CD4-positive, alpha-beta T cell (primary cell): ENCODE measurements at regions not wholly inside any gene's neighbourhood (a gene's known extent, or its start where the extent isn't known, plus 50 kb on each side); places are given as distances from the start of the nearest gene placed in this dataset.
"Not testable (repeated sequence)": the region's sequence is repeated elsewhere in the genome, so short reads cannot be mapped to it uniquely, and the experiment has no call there.

ENCODE experiments used
- ATAC-seq: fragments of 200-7000 bp; cut with Tn5 transposase; one replicate; pipeline ENCODE4 v1.10.0; 2022; ENCODE audit warnings: mild to moderate bottlenecking; ENCODE audit not compliant: poor library complexity
- CTCF ChIA-PET: fragments of 350-600 bp; sonication (Branson Sonifier 250); formaldehyde crosslinking; loops from one replicate; lab custom pipeline; 2021; ENCODE audit warnings: antibody characterized with exemption, inconsistent platforms; lab: Charles Lee
- POLR2A ChIA-PET: fragments of 350-600 bp; sonication (Branson Sonifier 250); formaldehyde crosslinking; loops from one replicate; lab custom pipeline; 2021; ENCODE audit warnings: antibody characterized with exemption, inconsistent platforms; lab: Charles Lee
- DNase-seq, 14 experiments: peaks; one replicate each; pipeline ENCODE4 v3.0.0-alpha.2; 2013 to 2020; ENCODE audit warnings: mixed read lengths in 2 of 14
- H3K27ac ChIP-seq, 2 donors: one replicate each; pipeline versions ENCODE4 v1.5.1 to v1.7.0; 2013; ENCODE audit warnings: low read length in 2 of 2, low read depth in 1 of 2, mild to moderate bottlenecking in 1 of 2
- H3K27me3 ChIP-seq, 2 experiments: 1 replicate in 1 of 2; 2 replicates in 1 of 2; pipeline versions ENCODE4 v1.6.1 to v1.7.0; 2013; ENCODE audit warnings: low read length in 2 of 2, control low read depth in 1 of 2, mild to moderate bottlenecking in 1 of 2, moderate library complexity in 1 of 2; ENCODE audit not compliant: insufficient read depth in 2 of 2, control insufficient read depth in 1 of 2
- H3K36me3 ChIP-seq: one replicate; pipeline ENCODE4 v1.6.1; 2013; ENCODE audit warnings: low read length, control low read depth; ENCODE audit not compliant: insufficient read depth
- H3K4me1 ChIP-seq: one replicate; pipeline ENCODE4 v1.6.1; 2013; ENCODE audit warnings: low read length, control low read depth; ENCODE audit not compliant: insufficient read depth
- H3K4me3 ChIP-seq: one replicate; pipeline ENCODE4 v1.5.1; 2013; ENCODE audit warnings: mild to moderate bottlenecking, low read length, moderate library complexity
- H3K9me3 ChIP-seq, 2 experiments: 1 replicate in 1 of 2; 2 replicates in 1 of 2; pipeline versions ENCODE4 v1.6.1 to v1.7.0; 2013; ENCODE audit warnings: low read length in 2 of 2, mild to moderate bottlenecking in 2 of 2, control low read depth in 1 of 2, moderate library complexity in 1 of 2; ENCODE audit not compliant: control insufficient read depth in 1 of 2, insufficient read depth in 1 of 2
- H3K27ac Mint-ChIP-seq: one replicate; pipeline ENCODE4 v1.8.0; 2020; ENCODE audit warnings: mixed read lengths
- H3K27me3 Mint-ChIP-seq: one replicate; pipeline ENCODE4 v1.8.0; 2021; ENCODE audit warnings: mixed read lengths
- H3K36me3 Mint-ChIP-seq: one replicate; pipeline ENCODE4 v1.8.0; 2021; ENCODE audit warnings: low read depth, mixed read lengths
- H3K4me1 Mint-ChIP-seq: one replicate; pipeline ENCODE4 v1.8.0; 2021; ENCODE audit warnings: low read depth, mixed read lengths
- H3K4me3 Mint-ChIP-seq: one replicate; pipeline ENCODE4 v1.8.0; 2020; ENCODE audit warnings: mild to moderate bottlenecking, mixed read lengths
- H3K9me3 Mint-ChIP-seq: one replicate; pipeline ENCODE4 v1.8.0; 2020; ENCODE audit warnings: mixed read lengths
- intact Hi-C, 2 experiments: fragments of 100-400 bp; cut with DNase I in 1 of 2; cut with micrococcal nuclease in 1 of 2; formaldehyde crosslinking; loops; one replicate each; pipeline versions ENCODE4 v1.15.1 to v1.9.0; 2023 to 2025; cut with DNase I, micrococcal nuclease

DNA sequence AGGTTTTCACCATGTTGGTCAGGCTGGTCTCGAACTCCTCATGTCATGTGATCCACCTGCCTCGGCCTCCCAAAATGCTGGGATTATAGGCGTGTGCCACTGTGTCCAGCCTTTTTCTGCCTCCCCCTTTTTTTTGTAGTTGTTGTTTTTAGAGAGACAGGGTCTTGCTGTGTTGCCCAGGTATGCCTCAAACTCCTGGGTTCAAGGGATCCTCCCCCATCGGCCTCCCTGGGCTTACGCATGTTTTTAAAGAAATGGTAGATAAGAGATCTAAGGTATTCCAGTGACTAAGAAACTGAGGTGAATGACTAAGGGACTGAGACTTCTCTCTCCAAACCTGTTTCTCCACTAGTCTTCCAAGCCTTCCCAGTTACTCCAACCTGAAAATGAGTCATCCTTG, 4781.6 kb upstream of the OR11H1 start:
- CTCF ChIA-PET, ATAC-seq, H3K27me3 ChIP-seq, H3K4me1 Mint-ChIP-seq, H3K4me3 ChIP-seq, POLR2A ChIA-PET, H3K36me3 ChIP-seq, H3K4me1 ChIP-seq, H3K4me3 Mint-ChIP-seq, H3K27ac ChIP-seq, DNase-seq, H3K27ac Mint-ChIP-seq, H3K27me3 Mint-ChIP-seq, intact Hi-C loops: not testable (repeated sequence)
- Mint-ChIP-seq H3K36me3 (peaks cover 13% of the 10 kb centered on the region), H3K9me3 (peaks cover 32% of the 10 kb centered on the region)
- H3K9me3 ChIP-seq: peaks cover 18 to 31% of the 10 kb centered on the region in 2 experiments

DNA sequence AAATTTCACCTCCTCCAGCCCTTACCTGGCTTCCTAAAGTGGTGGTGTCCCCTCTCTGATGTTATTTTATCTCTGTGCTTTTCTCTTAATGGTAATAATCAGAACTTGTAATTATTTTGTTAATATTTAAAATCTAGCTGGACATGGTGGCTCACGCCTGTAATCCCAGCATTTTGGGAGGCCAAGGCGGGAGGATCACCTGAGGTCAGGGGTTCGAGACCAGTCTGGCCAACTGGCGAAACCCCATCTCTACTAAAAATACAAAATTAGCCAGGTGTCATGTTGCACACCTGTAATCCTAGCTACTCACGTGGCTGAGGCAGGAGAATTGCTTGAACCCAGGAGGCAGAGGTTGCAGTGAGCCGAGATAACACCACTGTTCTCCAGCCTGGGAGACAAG, 4780.8 kb upstream of the OR11H1 start:
- H3K27ac ChIP-seq, POLR2A ChIA-PET, H3K4me3 Mint-ChIP-seq, CTCF ChIA-PET, intact Hi-C loops, H3K4me3 ChIP-seq, H3K27ac Mint-ChIP-seq, H3K27me3 ChIP-seq, ATAC-seq, H3K4me1 Mint-ChIP-seq, H3K36me3 ChIP-seq, H3K4me1 ChIP-seq, H3K27me3 Mint-ChIP-seq, DNase-seq: not testable (repeated sequence)
- Mint-ChIP-seq H3K36me3 (peaks cover 13% of the 10 kb centered on the region), H3K9me3 (peaks cover 35% of the 10 kb centered on the region)
- peaks cover 13 to 24% of the 10 kb centered on the region in 2 experiments for H3K9me3 ChIP-seq

DNA sequence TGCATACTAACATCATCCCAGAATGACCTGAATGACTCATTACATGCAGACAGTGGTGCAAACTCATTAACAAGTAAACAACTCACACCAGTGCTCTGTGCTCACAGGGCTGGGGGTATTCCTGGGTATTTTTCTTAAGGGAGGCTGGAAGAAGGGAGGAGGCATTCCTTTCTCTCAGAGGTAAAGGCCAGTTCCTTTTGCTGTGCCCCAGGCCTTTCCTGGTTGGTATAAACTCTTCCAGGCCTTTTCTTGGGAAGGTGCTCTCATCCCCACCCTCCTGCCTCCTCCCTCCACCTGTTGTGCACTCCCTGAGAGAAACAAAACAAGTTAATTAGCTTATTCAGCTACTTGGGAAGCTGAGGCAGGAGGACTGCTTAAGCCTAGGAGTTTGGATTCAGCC, 4779.2 kb upstream of the OR11H1 start:
- H3K27ac ChIP-seq, POLR2A ChIA-PET, H3K36me3 Mint-ChIP-seq, H3K4me1 Mint-ChIP-seq, ATAC-seq, H3K36me3 ChIP-seq, DNase-seq, H3K27ac Mint-ChIP-seq, CTCF ChIA-PET, H3K4me3 ChIP-seq, H3K27me3 Mint-ChIP-seq, H3K4me1 ChIP-seq, H3K4me3 Mint-ChIP-seq, intact Hi-C loops, H3K27me3 ChIP-seq: not testable (repeated sequence)
- H3K9me3 ChIP-seq: peaks cover 3 to 15% of the 10 kb centered on the region in 2 experiments
- H3K9me3 Mint-ChIP-seq: peaks cover 30% of the 10 kb centered on the region

DNA sequence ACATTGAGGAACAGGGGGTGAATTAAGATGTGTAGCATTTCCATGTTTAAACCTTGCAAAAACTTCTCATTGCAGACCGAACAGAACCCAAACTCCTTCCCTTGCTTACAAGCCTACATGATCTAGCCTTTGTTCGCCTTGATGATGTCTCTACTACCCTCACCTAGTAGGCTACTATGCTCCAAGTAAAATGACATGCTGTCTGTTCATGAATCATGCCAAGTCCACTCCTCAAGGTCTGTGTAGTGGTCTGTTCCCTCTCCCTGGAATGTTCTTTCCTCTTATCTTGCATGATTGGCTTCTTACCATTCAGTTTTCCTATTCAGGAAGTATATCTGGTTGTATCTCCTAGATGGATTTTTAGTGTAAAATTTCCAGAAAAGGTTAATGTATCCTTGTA, 4778.6 kb upstream of the OR11H1 start:
- H3K4me1 ChIP-seq, H3K4me3 Mint-ChIP-seq, POLR2A ChIA-PET, H3K27ac ChIP-seq, intact Hi-C loops, DNase-seq, H3K27ac Mint-ChIP-seq, H3K36me3 Mint-ChIP-seq, H3K4me3 ChIP-seq, H3K4me1 Mint-ChIP-seq, H3K27me3 Mint-ChIP-seq, CTCF ChIA-PET, H3K36me3 ChIP-seq, ATAC-seq, H3K27me3 ChIP-seq: not testable (repeated sequence)
- H3K9me3 Mint-ChIP-seq: peaks cover 30% of the 10 kb centered on the region
- peaks cover 0 to 18% of the 10 kb centered on the region in 2 experiments for H3K9me3 ChIP-seq

DNA sequence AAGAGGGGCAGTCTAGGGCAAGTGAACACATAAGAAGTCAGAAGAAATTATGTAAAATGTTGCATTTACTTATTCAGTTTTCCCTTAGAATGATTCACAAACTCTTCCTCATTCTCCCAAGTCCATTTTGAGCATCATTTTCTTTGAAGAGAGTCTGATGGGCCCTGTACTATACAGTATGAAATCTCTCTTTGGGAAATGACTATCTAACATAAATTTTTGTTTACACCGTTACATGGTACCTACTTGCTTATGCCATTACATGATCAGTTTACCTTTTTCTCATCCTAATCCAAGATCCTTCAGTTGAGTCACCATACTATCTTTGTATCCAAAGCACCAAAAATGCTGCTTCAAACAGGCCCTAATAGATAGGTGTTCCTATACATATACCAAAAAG, 4774.4 kb upstream of the OR11H1 start:
- H3K4me3 ChIP-seq, H3K36me3 ChIP-seq, H3K27me3 ChIP-seq, H3K4me1 ChIP-seq, H3K4me1 Mint-ChIP-seq, ATAC-seq, H3K27me3 Mint-ChIP-seq, POLR2A ChIA-PET, DNase-seq, H3K9me3 ChIP-seq, CTCF ChIA-PET, intact Hi-C loops, H3K4me3 Mint-ChIP-seq, H3K36me3 Mint-ChIP-seq, H3K27ac Mint-ChIP-seq, H3K27ac ChIP-seq: not testable (repeated sequence)
- H3K9me3 Mint-ChIP-seq: peaks cover 30% of the 10 kb centered on the region

DNA sequence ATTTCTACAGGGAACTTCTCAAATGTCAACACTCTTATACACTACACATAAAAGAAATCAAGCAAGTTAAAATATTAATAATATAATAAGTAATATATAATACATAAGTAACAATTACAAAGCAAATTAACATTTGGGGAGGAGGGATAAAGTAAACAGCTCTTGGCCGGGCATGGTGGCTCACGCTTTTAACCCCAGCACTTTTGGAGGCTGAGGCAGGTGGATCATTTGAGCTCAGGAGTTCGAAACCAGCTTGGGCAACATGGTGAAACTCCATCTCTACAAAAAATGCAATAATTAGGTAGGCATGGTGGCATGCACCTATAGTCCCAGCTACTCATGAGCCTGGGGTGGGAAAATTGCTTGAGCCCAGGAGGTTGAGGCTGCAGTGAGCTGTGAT, 4772.6 kb upstream of the OR11H1 start:
- H3K36me3 ChIP-seq, H3K36me3 Mint-ChIP-seq, H3K9me3 ChIP-seq, H3K27me3 Mint-ChIP-seq, H3K4me3 ChIP-seq, H3K4me3 Mint-ChIP-seq, POLR2A ChIA-PET, H3K27ac ChIP-seq, intact Hi-C loops, DNase-seq, H3K27ac Mint-ChIP-seq, H3K27me3 ChIP-seq, CTCF ChIA-PET, H3K4me1 Mint-ChIP-seq, ATAC-seq, H3K4me1 ChIP-seq: not testable (repeated sequence)
- peaks cover 27% of the 10 kb centered on the region for H3K9me3 Mint-ChIP-seq

DNA sequence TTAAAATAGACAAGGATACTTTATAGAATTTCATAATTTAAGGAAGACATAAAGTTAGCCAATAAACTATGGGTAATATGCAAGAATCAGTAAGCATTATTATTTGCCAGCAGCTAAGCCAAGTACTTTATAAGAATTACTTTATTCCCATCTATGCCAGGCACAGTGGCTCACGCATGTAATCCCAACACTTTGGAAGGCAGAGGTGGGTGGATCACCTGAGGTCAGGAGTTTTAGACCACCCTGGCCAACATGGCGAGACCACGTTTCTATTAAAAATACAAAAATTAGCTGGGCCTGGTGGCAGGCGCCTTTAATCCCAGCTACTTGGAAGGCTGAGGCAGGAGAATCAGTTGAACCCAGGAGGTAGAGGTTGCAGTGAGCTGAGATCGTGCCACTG, 4767.6 kb upstream of the OR11H1 start:
- H3K27ac Mint-ChIP-seq, H3K27me3 ChIP-seq, POLR2A ChIA-PET, H3K36me3 Mint-ChIP-seq, H3K4me1 Mint-ChIP-seq, H3K36me3 ChIP-seq, ATAC-seq, H3K4me3 ChIP-seq, CTCF ChIA-PET, H3K4me3 Mint-ChIP-seq, H3K27ac ChIP-seq, H3K9me3 ChIP-seq, DNase-seq, H3K27me3 Mint-ChIP-seq, H3K4me1 ChIP-seq, intact Hi-C loops: not testable (repeated sequence)
- H3K9me3 Mint-ChIP-seq: peaks cover 27% of the 10 kb centered on the region
